HG02938 (cell line): ENCODE measurements at regions not wholly inside any gene's neighbourhood (a gene's known extent, or its start where the extent isn't known, plus 50 kb on each side); places are given as distances from the start of the nearest gene placed in this dataset.
"Not testable (repeated sequence)": the region's sequence is repeated elsewhere in the genome, so short reads cannot be mapped to it uniquely, and the experiment has no call there.

ENCODE experiments used
- ATAC-seq: cut with Tn5 transposase; IDR thresholded peaks from one replicate; pipeline ENCODE4 v1.9.1; 2021; ENCODE audit warnings: mild to moderate bottlenecking, moderate library complexity; ENCODE audit not compliant: unreplicated experiment

- ATAC-seq = not testable (repeated sequence)
Measured at GRCh38 chr10:30703446-30703845, 73.9 kb upstream of the LYZL2 start.

GRCh38 chr10:30702860-30703259 lies 73.3 kb upstream of the LYZL2 start:
- no peak for ATAC-seq

GRCh38 chr10:30701451-30702173 lies 72.1 kb upstream of the LYZL2 start:
- ATAC-seq = peak; percentile 69

- no peak for ATAC-seq
Measured at GRCh38 chr10:30697806-30698205, 68.3 kb upstream of the LYZL2 start.

- not testable (repeated sequence) for ATAC-seq
Measured at GRCh38 chr10:30697221-30697620, 67.7 kb upstream of the LYZL2 start.

- ATAC-seq = not testable (repeated sequence)
Measured at GRCh38 chr10:30696416-30697185, 67.0 kb upstream of the LYZL2 start.

GRCh38 chr10:30695481-30696236 lies 66.1 kb upstream of the LYZL2 start:
- ATAC-seq = not testable (repeated sequence)

GRCh38 chr10:30694518-30695228 lies 65.1 kb upstream of the LYZL2 start:
- ATAC-seq = no peak

- ATAC-seq = no peak
Measured at GRCh38 chr10:30691639-30692015, 62.1 kb upstream of the LYZL2 start.

GRCh38 chr10:30690948-30691638 lies 61.5 kb upstream of the LYZL2 start:
- ATAC-seq = not testable (repeated sequence)

- no peak for ATAC-seq
Measured at GRCh38 chr10:30688456-30688855, 58.9 kb upstream of the LYZL2 start.

- ATAC-seq = no peak
Measured at GRCh38 chr10:30687698-30688213, 58.2 kb upstream of the LYZL2 start.

- no peak for ATAC-seq
Measured at GRCh38 chr10:30686708-30687107, 57.2 kb upstream of the LYZL2 start.

GRCh38 chr10:30683496-30683895 lies 53.9 kb upstream of the LYZL2 start:
- ATAC-seq = no peak

GRCh38 chr10:30682377-30683199 lies 53.0 kb upstream of the LYZL2 start:
- ATAC-seq = not testable (repeated sequence)

GRCh38 chr10:30680908-30681307 lies 51.4 kb upstream of the LYZL2 start:
- no peak for ATAC-seq
